ENCODE measurements at regions not wholly inside any gene's neighbourhood (a gene's known extent, or its start where the extent isn't known, plus 50 kb on each side); places are given as distances from the start of the nearest gene placed in this dataset.

DNA sequence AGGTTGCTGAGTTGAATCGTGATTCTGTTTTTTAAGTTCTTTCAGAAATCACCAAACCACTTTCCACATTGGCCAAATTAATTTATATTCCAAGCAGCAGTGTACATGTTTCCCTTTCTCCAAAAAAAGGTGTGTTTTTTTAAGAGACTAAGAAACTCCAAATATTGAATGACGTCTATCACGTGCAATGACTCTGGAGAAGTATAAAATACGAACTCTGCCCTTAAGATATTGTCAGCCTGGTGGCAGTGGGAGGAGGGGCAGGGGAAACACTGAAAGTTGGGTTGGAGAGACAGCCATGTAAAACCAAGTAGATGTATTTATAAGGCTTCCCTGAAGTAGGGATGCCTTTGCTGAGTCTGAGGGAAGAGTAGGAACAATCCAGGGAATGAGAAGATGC lies 50.1 kb upstream of the DHRS4 start:
- H3K4me3 ChIP-seq, result no peak overlapping the region
- DNase-seq, result no peak
- intact Hi-C loops (cut with DNase I; ENCODE audit: low total_unique reads), result no loop called here
- H3K27ac ChIP-seq, result no peak overlapping the region
- no peaks in the 10 kb centered on the region for H3K4me1 ChIP-seq
- TF ChIP-seq POLR2A (IDR thresholded peaks at IDR 0.05), result no peak
- TF ChIP-seq, protein P1, sequence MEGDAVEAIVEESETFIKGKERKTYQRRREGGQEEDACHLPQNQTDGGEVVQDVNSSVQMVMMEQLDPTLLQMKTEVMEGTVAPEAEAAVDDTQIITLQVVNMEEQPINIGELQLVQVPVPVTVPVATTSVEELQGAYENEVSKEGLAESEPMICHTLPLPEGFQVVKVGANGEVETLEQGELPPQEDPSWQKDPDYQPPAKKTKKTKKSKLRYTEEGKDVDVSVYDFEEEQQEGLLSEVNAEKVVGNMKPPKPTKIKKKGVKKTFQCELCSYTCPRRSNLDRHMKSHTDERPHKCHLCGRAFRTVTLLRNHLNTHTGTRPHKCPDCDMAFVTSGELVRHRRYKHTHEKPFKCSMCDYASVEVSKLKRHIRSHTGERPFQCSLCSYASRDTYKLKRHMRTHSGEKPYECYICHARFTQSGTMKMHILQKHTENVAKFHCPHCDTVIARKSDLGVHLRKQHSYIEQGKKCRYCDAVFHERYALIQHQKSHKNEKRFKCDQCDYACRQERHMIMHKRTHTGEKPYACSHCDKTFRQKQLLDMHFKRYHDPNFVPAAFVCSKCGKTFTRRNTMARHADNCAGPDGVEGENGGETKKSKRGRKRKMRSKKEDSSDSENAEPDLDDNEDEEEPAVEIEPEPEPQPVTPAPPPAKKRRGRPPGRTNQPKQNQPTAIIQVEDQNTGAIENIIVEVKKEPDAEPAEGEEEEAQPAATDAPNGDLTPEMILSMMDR (IDR thresholded peaks at IDR 0.05), result no peak
- H3K27me3 ChIP-seq, result no peaks in the 10 kb centered on the region
- no peaks in the 10 kb centered on the region for H3K36me3 ChIP-seq
- no peaks in the 10 kb centered on the region for H3K9me3 ChIP-seq

Measured in uterus (tissue), 3 donors.